Natural killer cell (primary cell): ENCODE measurements at regions not wholly inside any gene's neighbourhood (a gene's known extent, or its start where the extent isn't known, plus 50 kb on each side); places are given as distances from the start of the nearest gene placed in this dataset.

ENCODE experiments used
- ATAC-seq, 3 donors: fragments of 150-1000 bp in 2 of 3; fragments of 200-7000 bp in 1 of 3; cut with Tn5 transposase; 1 replicate in 1 of 3; 2 replicates in 2 of 3; pipeline ENCODE4 v1.10.0; 2021; ENCODE audit warnings: mild to moderate bottlenecking in 2 of 3, moderate library complexity in 2 of 3
- DNase-seq, 2 donors: peaks; one replicate each; pipeline versions ENCODE4 v3.0.0 to v3.0.0-alpha.2; 2013 to 2021; ENCODE audit warnings: mixed read lengths in 1 of 2
- H3K27ac ChIP-seq: one replicate; pipeline ENCODE4 v1.5.1; 2013; ENCODE audit warnings: mild to moderate bottlenecking, low read length
- H3K27me3 ChIP-seq: one replicate; pipeline ENCODE4 v1.6.1; 2013; ENCODE audit warnings: low read length; ENCODE audit not compliant: control insufficient read depth, insufficient read depth
- H3K36me3 ChIP-seq: one replicate; pipeline ENCODE4 v1.6.1; 2013; ENCODE audit warnings: low read length; ENCODE audit not compliant: control insufficient read depth, insufficient read depth
- H3K4me1 ChIP-seq: one replicate; pipeline ENCODE4 v1.6.1; 2013; ENCODE audit warnings: low read length; ENCODE audit not compliant: control insufficient read depth, insufficient read depth
- H3K4me3 ChIP-seq: one replicate; pipeline ENCODE4 v1.5.1; 2013; ENCODE audit warnings: low read length
- H3K9me3 ChIP-seq: one replicate; pipeline ENCODE4 v1.6.1; 2013; ENCODE audit warnings: low read length; ENCODE audit not compliant: control insufficient read depth, insufficient read depth
- H3K27ac Mint-ChIP-seq, 2 donors: one replicate each; pipeline ENCODE4 v1.8.0; 2022; ENCODE audit warnings: mild to moderate bottlenecking in 2 of 2, mixed read lengths in 2 of 2, moderate library complexity in 1 of 2
- H3K27me3 Mint-ChIP-seq, 2 donors: one replicate each; pipeline ENCODE4 v1.8.0; 2022; ENCODE audit warnings: low read depth in 2 of 2, mixed read lengths in 2 of 2
- H3K36me3 Mint-ChIP-seq: one replicate; pipeline ENCODE4 v1.8.0; 2022; ENCODE audit warnings: mixed read lengths
- H3K4me1 Mint-ChIP-seq, 2 donors: one replicate each; pipeline ENCODE4 v1.8.0; 2022; ENCODE audit warnings: mixed read lengths in 2 of 2
- H3K4me3 Mint-ChIP-seq: one replicate; pipeline ENCODE4 v1.8.0; 2022; ENCODE audit warnings: mild to moderate bottlenecking, moderate library complexity, mixed read lengths
- H3K9me3 Mint-ChIP-seq, 2 donors: one replicate each; pipeline ENCODE4 v1.8.0; 2022; ENCODE audit warnings: mixed read lengths in 2 of 2
- CTCF ChIP-seq: fragments of 200-600 bp; IDR thresholded peaks from one replicate; pipeline ENCODE4 v1.8.0; 2022; ENCODE audit warnings: antibody characterized with exemption
- WGBS: methylation state at CpG from one replicate; pipeline ENCODE4 v1.1.7; 2013; ENCODE audit warnings: missing lambda C conversion rate; ENCODE audit not compliant: insufficient coverage; 5-methylcytosine and 5-hydroxymethylcytosine counted together
- intact Hi-C: fragments of 100-400 bp; cut with micrococcal nuclease; formaldehyde crosslinking; loops from one replicate; pipeline ENCODE4 v1.14.2; 2022

DNA sequence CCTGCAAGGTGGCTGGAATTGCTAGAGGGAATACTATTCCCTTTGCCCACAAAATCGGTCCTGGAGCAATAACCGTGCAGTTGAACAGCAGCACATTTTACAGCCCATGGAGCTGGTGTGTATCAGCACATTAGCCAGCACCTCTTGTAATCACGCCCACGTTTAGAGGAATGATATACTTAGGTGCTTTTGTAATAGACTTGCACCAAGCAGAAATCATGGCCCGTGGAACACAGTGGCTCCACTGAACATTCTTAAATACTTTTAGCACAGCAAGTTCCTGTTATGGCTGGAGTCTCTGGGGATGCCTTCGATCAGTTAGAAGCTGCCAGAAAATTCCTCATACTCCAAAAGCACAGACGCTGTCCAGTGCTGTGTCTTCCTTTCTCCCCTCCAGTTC lies 218.1 kb upstream of the FAM78B start:
- no peak overlapping the region for H3K27ac ChIP-seq
- no peaks in the 10 kb centered on the region for H3K4me1 ChIP-seq
- intact Hi-C loops: no loop called here
- WGBS: 70% methylated on average over 7 of the region's 7 CpGs
- no peak for ATAC-seq
- Mint-ChIP-seq H3K9me3 (no peaks in the 10 kb centered on the region), H3K4me3 (no peak overlapping the region), H3K4me1 (no peaks in the 10 kb centered on the region), H3K36me3 (no peaks in the 10 kb centered on the region), H3K27ac (no peak overlapping the region), H3K27me3 (no peaks in the 10 kb centered on the region)
- H3K4me3 ChIP-seq: no peak overlapping the region
- TF ChIP-seq CTCF: no peak
- no peaks in the 10 kb centered on the region for H3K9me3 ChIP-seq
- H3K27me3 ChIP-seq: no peaks in the 10 kb centered on the region
- no peaks in the 10 kb centered on the region for H3K36me3 ChIP-seq
- no peak for DNase-seq

DNA sequence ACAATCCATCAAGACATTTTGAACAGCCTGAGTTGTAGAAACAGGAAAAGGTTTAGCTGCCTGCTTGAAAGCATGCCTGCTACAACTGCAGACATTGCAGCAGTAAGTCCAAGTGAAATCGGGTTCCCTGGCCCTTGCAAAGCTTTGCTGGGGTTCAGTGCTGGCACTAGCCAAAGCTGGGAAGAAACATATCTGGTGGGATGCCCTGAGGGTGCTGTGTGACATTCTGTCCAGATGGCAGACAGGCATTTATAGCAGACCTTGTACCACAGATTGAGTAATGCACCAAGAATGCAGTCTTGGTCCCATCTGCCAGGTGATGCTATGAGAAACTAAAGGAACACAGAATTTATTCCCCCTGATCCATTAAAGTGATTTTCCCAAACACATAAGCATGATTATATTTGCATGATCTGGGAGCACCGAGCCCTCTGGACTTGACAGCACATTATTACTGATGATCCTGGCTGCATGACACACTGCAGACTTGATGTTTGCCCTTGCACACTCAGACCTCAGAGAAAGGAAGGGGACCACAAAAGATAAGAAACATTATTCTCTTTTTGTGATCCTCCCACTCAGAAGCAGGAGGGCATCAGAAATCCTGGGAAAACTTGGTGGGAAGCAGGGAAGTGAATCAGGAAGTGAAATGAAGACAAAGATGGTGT lies 223.7 kb upstream of the FAM78B start:
- Mint-ChIP-seq H3K4me1 (no peaks in the 10 kb centered on the region), H3K4me3 (no peak overlapping the region), H3K36me3 (no peaks in the 10 kb centered on the region), H3K27ac (no peak overlapping the region), H3K9me3 (no peaks in the 10 kb centered on the region), H3K27me3 (peaks cover 0 to 1% of the 10 kb centered on the region in 2 donors)
- H3K27me3 ChIP-seq: no peaks in the 10 kb centered on the region
- H3K27ac ChIP-seq: no peak overlapping the region
- no peak for DNase-seq
- intact Hi-C loops: no loop called here
- ATAC-seq: no peak
- H3K4me3 ChIP-seq: no peak overlapping the region
- H3K36me3 ChIP-seq: no peaks in the 10 kb centered on the region
- no peaks in the 10 kb centered on the region for H3K9me3 ChIP-seq
- no peaks in the 10 kb centered on the region for H3K4me1 ChIP-seq
- 64% methylated on average over 2 of the region's 2 CpGs for WGBS
- TF ChIP-seq CTCF: no peak

DNA sequence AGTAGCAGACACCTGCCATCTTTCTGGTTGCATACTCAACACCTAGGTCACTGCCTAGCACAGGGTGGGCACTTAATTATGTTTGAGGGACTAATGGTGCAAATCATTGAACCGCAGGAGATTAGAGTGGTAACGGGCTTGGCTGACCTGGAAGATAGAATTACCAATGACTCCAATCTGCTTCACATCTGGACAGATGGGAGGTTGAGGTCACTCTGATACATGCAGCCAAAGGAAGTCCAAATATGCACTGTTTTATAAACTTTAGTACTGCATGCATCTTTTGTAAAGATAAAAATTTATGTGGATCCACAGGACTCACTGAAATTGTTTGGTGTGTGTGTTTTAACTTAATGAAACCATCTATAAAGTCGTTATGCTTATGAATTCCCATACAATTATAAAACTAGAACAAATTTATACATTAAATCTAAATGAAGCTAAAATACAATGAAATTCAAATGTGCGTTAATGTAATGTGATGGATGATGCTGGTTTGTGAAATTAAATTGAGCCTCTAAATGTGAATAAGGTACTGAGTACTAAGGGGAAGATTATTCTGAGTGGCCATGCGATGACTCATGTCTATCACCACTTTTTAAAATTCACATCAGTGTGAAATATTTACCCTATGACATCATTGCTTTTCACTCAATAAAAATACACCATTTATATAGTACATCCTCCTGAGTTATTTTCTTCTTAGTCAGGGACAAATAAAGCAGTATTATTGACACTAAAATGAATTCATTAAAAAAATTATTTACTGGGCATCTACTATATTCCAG lies 224.7 kb upstream of the FAM78B start:
- ATAC-seq (no peak), DNase-seq (no peak)
- TF ChIP-seq CTCF: no peak
- WGBS: 89% methylated on average over 2 of the region's 5 CpGs
- Mint-ChIP-seq H3K36me3 (no peaks in the 10 kb centered on the region), H3K4me3 (no peak overlapping the region), H3K4me1 (no peaks in the 10 kb centered on the region), H3K9me3 (no peaks in the 10 kb centered on the region), H3K27me3 (peaks cover 0 to 2% of the 10 kb centered on the region in 2 donors), H3K27ac (no peak overlapping the region)
- H3K27ac ChIP-seq: no peak overlapping the region
- no peaks in the 10 kb centered on the region for H3K27me3 ChIP-seq
- H3K36me3 ChIP-seq: no peaks in the 10 kb centered on the region
- H3K4me3 ChIP-seq: no peak overlapping the region
- no peaks in the 10 kb centered on the region for H3K9me3 ChIP-seq
- intact Hi-C loops: no loop called here
- no peaks in the 10 kb centered on the region for H3K4me1 ChIP-seq
